NB4 (cell line): ENCODE measurements at regions not wholly inside any gene's neighbourhood (a gene's known extent, or its start where the extent isn't known, plus 50 kb on each side); places are given as distances from the start of the nearest gene placed in this dataset.
"Not testable (repeated sequence)": the region's sequence is repeated elsewhere in the genome, so short reads cannot be mapped to it uniquely, and the experiment has no call there.

Experiments
- DNase-seq: peaks from one replicate; pipeline ENCODE4 v3.0.0; 2010; ENCODE audit warnings: low read depth
- H3K4me3 ChIP-seq: one replicate; pipeline ENCODE4 v1.5.1; 2011; ENCODE audit warnings: mild to moderate bottlenecking, low read depth, low read length, moderate library complexity
- CTCF ChIP-seq: IDR thresholded peaks from one replicate; pipeline ENCODE4 v1.5.1; 2012; ENCODE audit warnings: low read depth, low read length
- MAX ChIP-seq: IDR thresholded peaks from 2 replicates; pipeline ENCODE4 v1.6.1; 2011; ENCODE audit warnings: low read depth, low read length
- MYC ChIP-seq: IDR thresholded peaks from 2 replicates; pipeline ENCODE4 v1.6.1; 2011; ENCODE audit warnings: low read depth, low read length
- POLR2A ChIP-seq: IDR thresholded peaks from 2 replicates; pipeline ENCODE4 v1.6.1; 2011; ENCODE audit warnings: mild to moderate bottlenecking; ENCODE audit not compliant: insufficient read length; ENCODE audit errors: extremely low read depth

- TF ChIP-seq POLR2A (no peak), MAX (no peak)
- H3K4me3 ChIP-seq = no peak overlapping the region
- no peak for DNase-seq
These were observed 694.9 kb downstream of the NTRK3 start for GRCh38 chr15:87561641-87562040.

- TF ChIP-seq MYC = no peak
- no peak for TF ChIP-seq CTCF
- TF ChIP-seq POLR2A = no peak
- no peak for TF ChIP-seq MAX
- no peak for DNase-seq
These were observed 698.7 kb downstream of the NTRK3 start for GRCh38 chr15:87557881-87558280.

GRCh38 chr15:87556886-87557285 is 699.7 kb downstream of the NTRK3 start:
- TF ChIP-seq MAX (no peak), CTCF (no peak), POLR2A (no peak), MYC (no peak)
- no peak overlapping the region for H3K4me3 ChIP-seq
- DNase-seq = no peak

More at GRCh38 chr15:87557881-87558280, 698.7 kb downstream of the NTRK3 start:
- no peak overlapping the region for H3K4me3 ChIP-seq

GRCh38 chr15:87549860-87550259 is 706.7 kb downstream of the NTRK3 start:
- no peak for DNase-seq
- H3K4me3 ChIP-seq = no peak overlapping the region
- TF ChIP-seq POLR2A = no peak
- TF ChIP-seq MAX = no peak
- TF ChIP-seq CTCF = no peak
- no peak for TF ChIP-seq MYC

- no peak for DNase-seq
- no peak for TF ChIP-seq POLR2A
- TF ChIP-seq MAX = no peak
- TF ChIP-seq CTCF = no peak
- TF ChIP-seq MYC = no peak
- H3K4me3 ChIP-seq = no peak overlapping the region
These were observed 707.2 kb downstream of the NTRK3 start for GRCh38 chr15:87549296-87549695.

- not testable (repeated sequence) for H3K4me3 ChIP-seq
These were observed 707.9 kb downstream of the NTRK3 start for GRCh38 chr15:87548590-87548989.

GRCh38 chr15:87547470-87548181 is 708.9 kb downstream of the NTRK3 start:
- TF ChIP-seq MYC = no peak
- TF ChIP-seq POLR2A = no peak
- TF ChIP-seq CTCF = no peak
- no peak for TF ChIP-seq MAX
- no peak for DNase-seq

More at GRCh38 chr15:87548590-87548989, 707.9 kb downstream of the NTRK3 start:
- DNase-seq = not testable (repeated sequence)

More at GRCh38 chr15:87547470-87548181, 708.9 kb downstream of the NTRK3 start:
- no peak overlapping the region for H3K4me3 ChIP-seq
